Immature natural killer cell (primary cell): ENCODE measurements at regions not wholly inside any gene's neighbourhood (a gene's known extent, or its start where the extent isn't known, plus 50 kb on each side); places are given as distances from the start of the nearest gene placed in this dataset.

Experiments
- DNase-seq, 3 donors: peaks; one replicate each; pipeline ENCODE4 v3.0.0; 2022; ENCODE audit warnings: mixed read lengths in 1 of 3
- H3K27ac Mint-ChIP-seq, 6 donors: one replicate each; pipeline ENCODE4 v1.8.0; 2020; ENCODE audit warnings: mixed read lengths in 6 of 6, mild to moderate bottlenecking in 5 of 6, inconsistent platforms in 4 of 6, moderate library complexity in 3 of 6
- H3K27me3 Mint-ChIP-seq, 3 donors: one replicate each; pipeline ENCODE4 v1.8.0; 2020 to 2021; ENCODE audit warnings: low read depth in 3 of 3, mild to moderate bottlenecking in 3 of 3, mixed read lengths in 3 of 3, moderate library complexity in 3 of 3, inconsistent platforms in 1 of 3
- H3K36me3 Mint-ChIP-seq, 3 donors: one replicate each; pipeline ENCODE4 v1.8.0; 2020; ENCODE audit warnings: mixed read lengths in 3 of 3, inconsistent platforms in 2 of 3, mild to moderate bottlenecking in 2 of 3
- H3K4me1 Mint-ChIP-seq, 2 donors: one replicate each; pipeline ENCODE4 v1.8.0; 2020; ENCODE audit warnings: inconsistent platforms in 2 of 2, mild to moderate bottlenecking in 2 of 2, mixed read lengths in 2 of 2, moderate library complexity in 1 of 2
- H3K4me3 Mint-ChIP-seq, 5 donors: one replicate each; pipeline ENCODE4 v1.8.0; 2020; ENCODE audit warnings: mild to moderate bottlenecking in 5 of 5, mixed read lengths in 5 of 5, inconsistent platforms in 3 of 5, moderate library complexity in 3 of 5
- H3K9me3 Mint-ChIP-seq, 6 donors: one replicate each; pipeline ENCODE4 v1.8.0; 2020; ENCODE audit warnings: mild to moderate bottlenecking in 6 of 6, mixed read lengths in 6 of 6, inconsistent platforms in 4 of 6, moderate library complexity in 3 of 6

DNA sequence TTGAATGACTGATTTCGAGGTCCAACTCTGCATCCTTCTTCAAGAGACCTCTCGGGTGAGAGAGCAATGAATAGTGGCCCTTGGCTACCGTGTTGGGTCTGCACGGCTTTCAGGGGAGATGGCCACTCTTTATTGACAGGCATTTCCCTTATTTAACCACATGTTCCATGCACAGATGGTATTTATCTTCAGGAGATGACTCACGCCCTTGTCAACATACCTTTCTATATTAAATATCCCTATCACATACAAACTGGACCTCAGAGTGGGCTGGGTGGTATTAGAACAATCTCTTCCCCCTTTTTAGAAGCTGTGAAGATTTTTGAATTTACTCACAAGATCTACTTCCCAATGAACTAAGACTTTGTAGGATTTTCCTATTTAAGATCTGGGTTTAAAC lies 109.6 kb upstream of the CDC42EP3 start:
- H3K4me3 Mint-ChIP-seq: no peak overlapping the region
- no peaks in the 10 kb centered on the region for H3K9me3 Mint-ChIP-seq
- no peaks in the 10 kb centered on the region for H3K27me3 Mint-ChIP-seq
- H3K36me3 Mint-ChIP-seq: peaks cover 0 to 3% (median 0%) of the 10 kb centered on the region in 3 donors
- no peaks in the 10 kb centered on the region for H3K4me1 Mint-ChIP-seq
- no peak for DNase-seq
- no peak overlapping the region for H3K27ac Mint-ChIP-seq

DNA sequence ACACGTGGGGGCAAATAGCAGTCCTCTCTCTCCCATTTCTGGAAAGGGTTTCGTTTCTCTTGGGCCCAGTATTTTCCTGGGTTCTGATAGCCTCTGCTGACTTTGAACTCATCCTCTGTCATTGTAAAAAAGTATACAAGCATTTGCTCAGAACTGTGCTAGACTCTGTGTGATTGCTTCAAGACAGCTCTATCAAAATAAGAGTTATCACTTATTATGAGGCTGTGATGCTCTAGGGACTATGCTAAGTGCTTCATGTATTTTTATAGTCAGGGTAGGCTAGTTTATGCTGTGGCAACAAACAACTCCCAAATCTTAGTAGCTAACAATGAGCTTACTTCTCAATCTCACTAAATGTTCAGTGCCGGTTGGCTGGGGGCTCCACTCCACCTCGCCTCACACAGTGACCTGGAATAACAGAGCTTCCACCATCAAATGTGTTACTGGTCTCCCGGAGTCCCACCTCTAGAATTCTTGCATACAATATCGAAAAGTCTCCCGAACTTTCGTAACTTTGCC lies 110.8 kb upstream of the CDC42EP3 start:
- no peaks in the 10 kb centered on the region for H3K27me3 Mint-ChIP-seq
- H3K27ac Mint-ChIP-seq: no peak overlapping the region
- peaks cover 0 to 2% (median under 1%) of the 10 kb centered on the region in 6 donors for H3K9me3 Mint-ChIP-seq
- H3K4me1 Mint-ChIP-seq: no peaks in the 10 kb centered on the region
- DNase-seq: no peak
- H3K4me3 Mint-ChIP-seq: no peak overlapping the region
- peaks cover 2 to 4% (median 2%) of the 10 kb centered on the region in 3 donors for H3K36me3 Mint-ChIP-seq

DNA sequence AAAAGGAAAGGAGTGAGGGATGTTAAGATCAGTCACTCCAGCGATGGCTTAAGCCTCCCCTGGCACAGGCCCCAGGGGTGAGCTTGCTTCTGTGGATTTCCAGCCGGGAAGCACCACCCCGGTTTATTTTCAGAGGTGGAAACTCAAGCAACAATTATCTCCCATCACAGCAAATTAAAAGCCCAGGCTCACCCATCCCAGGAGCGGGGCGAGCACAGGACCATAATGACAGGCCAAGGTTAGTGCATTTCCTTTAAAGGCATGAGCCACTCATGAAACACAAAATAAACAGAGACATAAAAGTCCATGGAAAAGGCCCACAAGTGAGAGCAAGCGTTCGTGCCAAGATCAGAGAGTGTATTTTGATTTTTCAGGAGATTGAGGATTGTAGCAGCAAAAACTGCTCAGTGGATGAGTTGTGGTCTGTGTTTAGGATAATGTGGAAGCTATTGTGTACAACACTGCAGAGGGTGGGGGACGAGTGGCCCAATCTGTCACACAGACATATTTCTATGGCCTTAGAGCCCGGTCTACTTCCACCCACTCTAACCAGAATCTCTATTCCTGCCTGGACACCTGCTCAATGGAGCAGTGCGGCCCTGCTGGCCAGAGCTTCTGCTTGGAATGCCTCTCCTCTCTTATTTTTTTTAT lies 111.4 kb upstream of the CDC42EP3 start:
- Mint-ChIP-seq H3K36me3 (peaks cover 5 to 9% (median 6%) of the 10 kb centered on the region in 3 donors), H3K4me1 (no peaks in the 10 kb centered on the region), H3K27ac (no peak overlapping the region), H3K9me3 (peaks cover 0 to 8% (median 5%) of the 10 kb centered on the region in 6 donors), H3K4me3 (no peak overlapping the region), H3K27me3 (no peaks in the 10 kb centered on the region)
- no peak for DNase-seq

DNA sequence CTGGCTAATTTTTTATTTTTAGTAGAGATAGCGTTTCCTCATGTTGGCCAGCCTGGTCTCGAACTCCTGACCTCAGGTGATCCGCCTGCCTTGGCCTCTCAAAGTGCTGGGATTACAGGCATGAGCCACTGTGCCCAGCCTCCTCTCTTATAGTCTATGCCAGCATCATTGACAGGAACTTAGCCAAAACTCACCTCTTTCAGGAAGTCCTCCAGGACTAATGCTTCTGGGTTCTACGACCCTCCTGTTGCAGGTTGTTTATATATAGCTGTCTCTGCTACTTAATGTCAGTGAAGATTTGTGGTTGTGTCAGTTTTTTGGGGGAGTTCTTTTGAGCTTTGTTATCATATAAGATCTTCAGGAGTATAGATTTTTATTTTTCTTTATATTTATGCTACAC lies 112.1 kb upstream of the CDC42EP3 start:
- Mint-ChIP-seq H3K27ac (no peak overlapping the region), H3K9me3 (peaks cover 0 to 15% (median 12%) of the 10 kb centered on the region in 6 donors), H3K4me3 (no peak overlapping the region), H3K4me1 (no peaks in the 10 kb centered on the region), H3K36me3 (peaks cover 6 to 13% (median 10%) of the 10 kb centered on the region in 3 donors), H3K27me3 (no peaks in the 10 kb centered on the region)
- DNase-seq: no peak

DNA sequence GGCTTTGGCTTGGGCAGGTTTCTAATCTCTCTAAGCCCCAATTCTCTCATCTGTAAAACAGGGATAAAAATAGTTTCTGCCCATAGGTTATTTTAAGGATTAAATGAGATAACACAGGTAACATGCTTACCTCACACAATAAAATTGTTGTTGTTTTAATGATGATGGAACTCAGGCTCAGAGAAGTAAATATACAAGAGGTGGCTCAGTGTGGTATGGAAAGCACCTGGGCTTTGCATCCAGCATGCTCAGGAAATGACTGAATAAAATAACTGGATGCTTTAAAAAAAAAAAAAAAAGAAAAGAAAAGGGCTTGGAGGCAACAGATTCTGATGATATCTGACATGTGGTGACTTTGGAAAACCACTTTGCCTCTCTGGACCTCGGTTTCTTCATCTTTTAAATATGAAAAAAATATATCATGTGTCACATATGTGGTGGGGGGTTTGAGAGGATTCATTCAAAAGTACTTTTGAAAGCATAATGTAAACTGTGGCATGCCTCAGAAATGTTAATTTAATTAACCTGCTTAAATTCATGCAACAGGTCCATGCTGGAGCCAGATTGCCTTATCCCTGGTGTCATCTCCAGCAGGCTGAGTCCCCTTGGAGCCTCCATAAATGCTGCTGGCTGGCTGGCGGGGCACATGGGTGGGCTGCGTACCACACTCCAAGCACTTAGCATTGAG lies 112.8 kb upstream of the CDC42EP3 start:
- Mint-ChIP-seq H3K36me3 (peaks cover 13 to 18% (median 16%) of the 10 kb centered on the region in 3 donors), H3K4me1 (no peaks in the 10 kb centered on the region), H3K9me3 (peaks cover 6 to 21% (median 18%) of the 10 kb centered on the region in 6 donors), H3K27me3 (no peaks in the 10 kb centered on the region), H3K4me3 (no peak overlapping the region), H3K27ac (no peak overlapping the region)
- no peak for DNase-seq

DNA sequence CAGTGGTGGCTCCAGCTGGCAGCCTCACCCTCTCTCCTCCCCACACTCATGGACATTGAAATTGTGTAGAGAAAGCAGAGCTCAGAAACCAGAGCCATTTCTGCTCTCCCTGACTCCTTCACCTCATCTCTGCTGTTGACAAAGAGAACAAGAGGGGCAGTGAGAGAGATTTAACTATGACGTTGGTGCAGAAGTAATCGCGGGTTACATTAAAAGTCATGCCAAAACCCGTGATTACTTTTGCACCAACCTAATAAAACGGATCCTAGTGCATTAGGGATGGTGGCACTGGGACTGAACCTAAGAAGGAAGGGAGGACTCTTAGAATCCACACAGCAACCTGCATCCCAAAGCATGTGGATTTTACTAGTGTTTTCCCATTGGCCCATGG lies 113.3 kb upstream of the CDC42EP3 start:
- Mint-ChIP-seq H3K36me3 (peaks cover 18 to 22% (median 18%) of the 10 kb centered on the region in 3 donors), H3K4me1 (no peaks in the 10 kb centered on the region), H3K4me3 (no peak overlapping the region), H3K27ac (no peak overlapping the region), H3K9me3 (peaks cover 11 to 27% (median 24%) of the 10 kb centered on the region in 6 donors), H3K27me3 (peaks cover 0 to 1% (median 0%) of the 10 kb centered on the region in 3 donors)
- DNase-seq: no peak

DNA sequence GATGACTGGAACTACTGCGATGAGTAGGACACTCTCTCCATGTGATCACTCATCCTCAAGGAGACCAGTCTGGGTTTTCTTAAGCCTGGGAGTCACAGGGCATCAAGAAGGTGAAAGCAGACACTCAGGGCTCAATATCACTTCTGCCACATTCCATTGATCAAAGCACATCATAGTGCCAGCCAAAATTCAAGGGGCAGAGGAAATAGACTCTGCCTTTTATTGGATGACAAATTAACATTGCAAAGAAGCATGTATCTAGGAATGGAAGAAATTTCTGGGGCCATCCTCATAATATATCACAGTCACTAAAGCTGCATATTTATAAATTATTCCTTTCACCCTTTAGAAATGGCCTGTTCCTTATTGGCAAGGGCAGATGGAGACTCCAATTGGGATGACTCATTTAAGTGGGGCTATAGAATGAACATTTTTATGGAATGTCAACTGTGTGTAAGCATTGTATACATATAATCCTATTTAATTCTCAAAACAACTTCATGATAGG lies 114.8 kb upstream of the CDC42EP3 start:
- Mint-ChIP-seq H3K27ac (no peak overlapping the region), H3K9me3 (peaks cover 14 to 28% (median 24%) of the 10 kb centered on the region in 6 donors)
- no peak for DNase-seq

DNA sequence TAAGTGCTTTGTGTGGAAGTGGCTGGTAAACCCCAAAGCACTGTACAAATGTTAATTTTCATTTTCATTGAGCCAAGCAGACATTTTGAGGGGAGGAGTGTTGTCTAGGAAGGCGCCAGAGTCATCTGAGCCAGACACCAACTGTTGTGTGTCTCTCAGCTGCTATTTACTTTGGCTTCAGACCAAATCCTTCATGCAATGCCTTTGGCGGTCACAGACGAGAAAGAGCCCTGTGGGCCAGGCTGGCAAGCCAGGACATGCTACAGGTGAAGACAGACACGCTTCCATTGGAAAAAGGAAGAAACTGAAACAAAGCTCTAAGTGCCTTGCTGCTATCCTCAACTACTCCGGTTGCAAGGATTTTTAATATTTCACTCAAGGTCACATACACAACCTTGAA lies 115.4 kb upstream of the CDC42EP3 start:
- H3K9me3 Mint-ChIP-seq: peaks cover 16 to 28% (median 24%) of the 10 kb centered on the region in 6 donors
- no peaks in the 10 kb centered on the region for H3K4me1 Mint-ChIP-seq
- peaks cover 18 to 23% (median 22%) of the 10 kb centered on the region in 3 donors for H3K36me3 Mint-ChIP-seq
- no peak for DNase-seq
- H3K27me3 Mint-ChIP-seq: peaks cover 0 to 1% (median 0%) of the 10 kb centered on the region in 3 donors
- no peak overlapping the region for H3K4me3 Mint-ChIP-seq
- H3K27ac Mint-ChIP-seq: no peak overlapping the region

More for the DNA sequence above, 114.8 kb upstream of the CDC42EP3 start:
- H3K4me1 Mint-ChIP-seq: no peaks in the 10 kb centered on the region
- no peak overlapping the region for H3K4me3 Mint-ChIP-seq
- H3K36me3 Mint-ChIP-seq: peaks cover 18 to 23% (median 22%) of the 10 kb centered on the region in 3 donors
- peaks cover 0 to 1% (median 0%) of the 10 kb centered on the region in 3 donors for H3K27me3 Mint-ChIP-seq

DNA sequence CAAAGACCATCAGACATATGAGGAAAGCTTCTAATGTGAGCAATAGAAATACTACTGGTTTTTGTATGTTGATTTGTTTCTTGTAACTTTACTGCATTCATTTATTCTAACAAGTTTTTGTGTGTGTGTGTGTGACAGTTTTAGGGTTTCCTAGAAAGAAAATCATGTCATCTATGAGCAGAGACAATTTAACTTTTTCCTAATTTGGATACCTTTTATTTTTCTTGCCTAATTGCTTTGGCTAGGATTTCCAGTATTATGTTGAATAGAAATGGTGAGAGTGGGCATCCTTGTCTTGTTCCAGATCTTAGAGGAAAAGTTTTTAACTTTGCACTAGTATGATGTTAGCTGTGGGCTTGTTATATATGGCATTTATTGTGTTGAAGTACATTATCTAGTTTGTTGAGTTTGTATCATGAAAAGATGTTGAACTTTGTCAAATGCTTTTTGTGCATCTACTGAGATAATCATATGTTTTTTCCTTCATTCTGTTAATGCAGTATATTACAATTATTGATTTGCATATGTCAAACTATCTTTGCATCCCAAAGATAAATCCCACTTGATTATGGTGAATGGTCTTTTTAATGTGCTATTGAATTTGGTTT lies 117.3 kb upstream of the CDC42EP3 start:
- Mint-ChIP-seq H3K36me3 (peaks cover 18 to 23% (median 22%) of the 10 kb centered on the region in 3 donors), H3K27me3 (peaks cover 0 to 1% (median 0%) of the 10 kb centered on the region in 3 donors), H3K4me1 (no peaks in the 10 kb centered on the region), H3K9me3 (peaks cover 16 to 28% (median 24%) of the 10 kb centered on the region in 6 donors), H3K27ac (no peak overlapping the region), H3K4me3 (no peak overlapping the region)
- DNase-seq: no peak

DNA sequence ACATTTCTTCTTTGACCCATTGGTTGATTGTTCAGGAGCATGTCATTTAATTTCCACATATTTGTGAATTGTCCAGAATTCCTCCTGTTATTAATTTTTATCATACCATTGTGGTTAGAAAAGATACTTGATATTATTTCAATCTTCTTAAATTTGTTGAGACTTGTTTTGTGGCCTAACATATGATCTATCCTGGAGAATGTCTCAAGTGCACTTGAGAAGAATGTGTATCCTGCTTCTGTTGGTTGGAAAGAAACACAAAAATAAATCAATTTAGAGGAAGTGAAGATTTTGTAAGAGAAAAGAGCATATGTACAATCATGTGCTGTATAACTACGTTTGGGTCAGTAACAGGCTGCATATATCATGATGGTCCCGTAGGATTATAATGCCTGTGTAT lies 118.6 kb upstream of the CDC42EP3 start:
- peaks cover 0 to 1% (median 0%) of the 10 kb centered on the region in 3 donors for H3K27me3 Mint-ChIP-seq
- H3K4me3 Mint-ChIP-seq: no peak overlapping the region
- peaks cover 18 to 26% (median 23%) of the 10 kb centered on the region in 3 donors for H3K36me3 Mint-ChIP-seq
- no peak for DNase-seq
- H3K4me1 Mint-ChIP-seq: no peaks in the 10 kb centered on the region
- H3K27ac Mint-ChIP-seq: no peak overlapping the region
- peaks cover 16 to 28% (median 24%) of the 10 kb centered on the region in 6 donors for H3K9me3 Mint-ChIP-seq

DNA sequence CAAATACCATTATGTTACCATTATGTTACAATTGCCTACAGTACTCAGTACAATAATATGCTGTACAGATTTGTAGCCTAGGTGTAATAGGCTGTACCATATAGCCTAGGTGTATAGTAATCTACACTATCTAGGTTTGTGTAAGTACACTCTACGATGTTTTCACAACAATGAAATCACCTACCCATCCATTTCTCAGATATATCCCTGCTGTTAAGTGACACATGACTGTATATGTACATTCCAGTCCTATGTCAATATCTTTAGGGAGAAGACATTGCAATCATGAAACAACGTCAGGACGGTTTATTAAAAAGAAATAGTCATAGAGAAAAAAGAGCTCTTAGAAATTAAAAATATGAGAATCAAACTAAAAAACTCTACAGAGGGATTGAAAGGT lies 119.0 kb upstream of the CDC42EP3 start:
- H3K9me3 Mint-ChIP-seq: peaks cover 16 to 28% (median 24%) of the 10 kb centered on the region in 6 donors
- peaks cover 0 to 1% (median 0%) of the 10 kb centered on the region in 3 donors for H3K27me3 Mint-ChIP-seq
- H3K4me1 Mint-ChIP-seq: no peaks in the 10 kb centered on the region
- H3K4me3 Mint-ChIP-seq: no peak overlapping the region
- H3K27ac Mint-ChIP-seq: no peak overlapping the region
- DNase-seq: no peak
- peaks cover 18 to 26% (median 23%) of the 10 kb centered on the region in 3 donors for H3K36me3 Mint-ChIP-seq

DNA sequence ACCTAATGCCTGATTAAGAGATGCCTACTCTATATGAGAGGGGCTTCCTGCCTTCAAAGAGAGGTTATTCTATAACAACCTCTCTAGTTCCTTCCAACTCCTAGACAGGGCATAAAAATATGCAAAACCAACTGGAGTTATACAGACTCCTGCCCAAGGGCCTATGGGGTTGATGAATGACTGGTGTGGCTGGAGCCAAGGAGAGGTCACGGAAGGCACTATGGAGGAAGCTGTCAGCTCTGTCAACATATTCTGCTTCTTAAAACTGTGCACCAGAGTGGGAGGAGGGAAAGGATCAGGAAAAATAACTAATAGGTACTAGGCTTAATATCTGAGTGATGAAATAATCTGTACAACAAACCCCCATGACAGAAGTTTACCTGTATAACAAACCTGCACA lies 120.9 kb upstream of the CDC42EP3 start:
- Mint-ChIP-seq H3K36me3 (peaks cover 14 to 22% (median 17%) of the 10 kb centered on the region in 3 donors), H3K27ac (no peak overlapping the region), H3K4me3 (no peak overlapping the region), H3K9me3 (peaks cover 16 to 24% (median 23%) of the 10 kb centered on the region in 6 donors), H3K27me3 (peaks cover 0 to 2% (median 1%) of the 10 kb centered on the region in 3 donors), H3K4me1 (no peaks in the 10 kb centered on the region)
- no peak for DNase-seq

DNA sequence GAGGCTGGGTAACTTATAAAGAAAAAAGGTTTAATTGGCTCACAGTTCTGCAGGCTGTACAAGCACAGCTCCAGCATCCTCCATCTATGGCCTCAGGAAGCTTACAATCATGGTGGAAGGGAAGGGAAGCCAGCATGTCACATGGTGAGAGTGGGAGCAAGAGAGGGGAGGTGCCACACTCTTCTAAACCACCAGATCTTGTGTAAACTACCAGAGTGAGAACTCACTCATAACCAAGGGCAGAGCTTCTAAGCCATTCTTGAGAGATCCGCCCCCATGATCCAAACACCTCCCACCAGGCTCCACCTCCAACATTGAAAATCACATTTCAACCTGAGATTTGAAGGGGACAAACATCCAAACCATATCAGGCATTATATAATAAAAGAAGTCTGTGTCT lies 121.6 kb upstream of the CDC42EP3 start:
- DNase-seq: no peak
- Mint-ChIP-seq H3K36me3 (peaks cover 10 to 21% (median 13%) of the 10 kb centered on the region in 3 donors), H3K4me1 (no peaks in the 10 kb centered on the region), H3K27me3 (peaks cover 0 to 2% (median 1%) of the 10 kb centered on the region in 3 donors), H3K27ac (no peak overlapping the region), H3K9me3 (peaks cover 16 to 19% (median 17%) of the 10 kb centered on the region in 6 donors), H3K4me3 (no peak overlapping the region)
